ENCODE measurements at regions not wholly inside any gene's neighbourhood (a gene's known extent, or its start where the extent isn't known, plus 50 kb on each side); places are given as distances from the start of the nearest gene placed in this dataset.

GRCh38 chr5:96340357-96340756 lies 92.7 kb downstream of the PCSK1 start:
- DNase-seq (ENCODE audit: low spot score) = no peak

GRCh38 chr5:96339862-96340261 lies 93.2 kb downstream of the PCSK1 start:
- no peak for DNase-seq (ENCODE audit: low spot score)

GRCh38 chr5:96338624-96339415 lies 94.2 kb downstream of the PCSK1 start:
- DNase-seq (ENCODE audit: low spot score) = no peak

- no peak for DNase-seq (ENCODE audit: low spot score)
Measured at GRCh38 chr5:96338091-96338490, 95.0 kb downstream of the PCSK1 start.

GRCh38 chr5:96337048-96337781 lies 95.8 kb downstream of the PCSK1 start:
- no peak for DNase-seq (ENCODE audit: low spot score)

- no peak for DNase-seq (ENCODE audit: low spot score)
Measured at GRCh38 chr5:96336351-96336985, 96.6 kb downstream of the PCSK1 start.

GRCh38 chr5:96335873-96336272 lies 97.2 kb downstream of the PCSK1 start:
- DNase-seq (ENCODE audit: low spot score) = no peak

- DNase-seq (ENCODE audit: low spot score) = no peak
Measured at GRCh38 chr5:96333391-96333790, 99.7 kb downstream of the PCSK1 start.

- DNase-seq (ENCODE audit: low spot score) = no peak
Measured at GRCh38 chr5:96332535-96333366, 100.3 kb downstream of the PCSK1 start.

- no peak for DNase-seq (ENCODE audit: low spot score)
Measured at GRCh38 chr5:96331681-96332361, 101.2 kb downstream of the PCSK1 start.

- DNase-seq (ENCODE audit: low spot score) = no peak
Measured at GRCh38 chr5:96331210-96331609, 101.8 kb downstream of the PCSK1 start.

GRCh38 chr5:96330530-96331140 lies 102.4 kb downstream of the PCSK1 start:
- DNase-seq (ENCODE audit: low spot score) = no peak

- DNase-seq (ENCODE audit: low spot score) = no peak
Measured at GRCh38 chr5:96329886-96330529, 103.0 kb downstream of the PCSK1 start.

GRCh38 chr5:96329289-96329688 lies 103.8 kb downstream of the PCSK1 start:
- DNase-seq (ENCODE audit: low spot score) = no peak

GRCh38 chr5:96327722-96328121 lies 105.3 kb downstream of the PCSK1 start:
- DNase-seq (ENCODE audit: low spot score) = no peak

- no peak for DNase-seq (ENCODE audit: low spot score)
Measured at GRCh38 chr5:96326902-96327301, 106.1 kb downstream of the PCSK1 start.

- no peak for DNase-seq (ENCODE audit: low spot score)
Measured at GRCh38 chr5:96324708-96325107, 108.3 kb downstream of the PCSK1 start.

GRCh38 chr5:96322865-96323264 lies 110.2 kb downstream of the PCSK1 start:
- DNase-seq (ENCODE audit: low spot score) = no peak

GRCh38 chr5:96322217-96322616 lies 110.8 kb downstream of the PCSK1 start:
- DNase-seq (ENCODE audit: low spot score) = no peak

GRCh38 chr5:96321345-96321744 lies 111.7 kb downstream of the PCSK1 start:
- DNase-seq (ENCODE audit: low spot score) = no peak

- DNase-seq (ENCODE audit: low spot score) = no peak
Measured at GRCh38 chr5:96320797-96321196, 112.3 kb downstream of the PCSK1 start.

Measured in left forelimb (tissue), 1 donor.